Germinal center (tissue), 1 donor: ENCODE measurements at regions not wholly inside any gene's neighbourhood (a gene's known extent, or its start where the extent isn't known, plus 50 kb on each side); places are given as distances from the start of the nearest gene placed in this dataset.

Experiments
- DNase-seq: peaks from one replicate; pipeline ENCODE4 v3.0.0; 2012; ENCODE audit warnings: mixed read lengths, low spot score

- no peak for DNase-seq
Measured at GRCh38 chr1:58891347-58891746, 107.5 kb upstream of the JUN start.

- no peak for DNase-seq
Measured at GRCh38 chr1:58893257-58893869, 109.5 kb upstream of the JUN start.

GRCh38 chr1:58895082-58895481 lies 111.2 kb upstream of the JUN start:
- DNase-seq, result no peak

- no peak for DNase-seq
Measured at GRCh38 chr1:58895559-58896145, 111.8 kb upstream of the JUN start.

GRCh38 chr1:58896246-58897183 lies 112.7 kb upstream of the JUN start:
- DNase-seq, result no peak

GRCh38 chr1:58898739-58899586 lies 115.1 kb upstream of the JUN start:
- no peak for DNase-seq

- no peak for DNase-seq
Measured at GRCh38 chr1:58899587-58900271, 115.9 kb upstream of the JUN start.

GRCh38 chr1:58900396-58900795 lies 116.5 kb upstream of the JUN start:
- DNase-seq, result no peak

GRCh38 chr1:58901008-58901407 lies 117.2 kb upstream of the JUN start:
- no peak for DNase-seq

GRCh38 chr1:58902830-58903513 lies 119.1 kb upstream of the JUN start:
- DNase-seq, result no peak

GRCh38 chr1:58903514-58904298 lies 119.9 kb upstream of the JUN start:
- peak; percentile 55 for DNase-seq

GRCh38 chr1:58904299-58905125 lies 120.7 kb upstream of the JUN start:
- no peak for DNase-seq

GRCh38 chr1:58905126-58905490 lies 121.3 kb upstream of the JUN start:
- no peak for DNase-seq

GRCh38 chr1:58905628-58906221 lies 121.9 kb upstream of the JUN start:
- no peak for DNase-seq

- no peak for DNase-seq
Measured at GRCh38 chr1:58907398-58907797, 123.6 kb upstream of the JUN start.

- DNase-seq, result no peak
Measured at GRCh38 chr1:58908561-58909560, 125.0 kb upstream of the JUN start.

GRCh38 chr1:58909914-58910681 lies 126.3 kb upstream of the JUN start:
- no peak for DNase-seq
